K562 (cell line): ENCODE measurements at regions not wholly inside any gene's neighbourhood (a gene's known extent, or its start where the extent isn't known, plus 50 kb on each side); places are given as distances from the start of the nearest gene placed in this dataset.

Experiments used
- ATAC-seq: fragments of 200-7000 bp; cut with Tn5 transposase; 3 replicates; pipeline ENCODE4 v1.9.1; 2020; ENCODE audit warnings: moderate library complexity
- BruUV-seq: library from RNA; stranded (reverse); fragments of 400-500 nt; replicated peaks from 2 replicates; lab custom pipeline; 2021; lab: Mats Ljungman, UMichigan
- CTCF ChIA-PET: fragments of 300-600 bp; formaldehyde crosslinking; extraction: SDS; loops from one replicate; lab custom pipeline; 2021; ENCODE audit warnings: low intra/inter-chr PET ratio; lab: Yijun Ruan, JAX
- POLR2A ChIA-PET: fragments of 300-600, 350-650 bp; sonication (Branson Sonifier 250); formaldehyde crosslinking; extraction: SDS; loops from one replicate; lab custom pipeline; 2021; ENCODE audit warnings: antibody characterized with exemption, inconsistent platforms; lab: Yijun Ruan, JAX
- DNase-seq, 4 experiments: peaks; one replicate each; pipeline versions ENCODE4 v3.0.0 to v3.0.0-alpha.2; 2011 to 2018; ENCODE audit warnings: low spot score in 3 of 4, mixed read lengths in 3 of 4; ENCODE audit errors: extremely low read depth in 1 of 4
- FAIRE-seq: peaks from 2 replicates; lab custom pipeline; 2011; peaks lifted over from hg19 to GRCh38; lab: Jason Lieb, UNC
- H2AFZ ChIP-seq: 2 replicates; pipeline ENCODE4 v1.6.0; 2011; ENCODE audit warnings: low read depth, low read length, control low read depth, inconsistent platforms
- H3K27ac ChIP-seq: fragments of 200-600 bp; 3 replicates; pipeline ENCODE4 v1.8.0; 2011; ENCODE audit warnings: low read depth, mild to moderate bottlenecking, control low read depth, inconsistent platforms, low read length, moderate library complexity, mixed read lengths; ENCODE audit errors: extremely low read depth
- H3K27me3 ChIP-seq, 2 experiments: fragments of 300-600 bp in 1 of 2; 2 replicates in 1 of 2; 3 replicates in 1 of 2; pipeline versions ENCODE4 v1.6.0 to v1.8.0; 2011; ENCODE audit warnings: inconsistent platforms in 2 of 2, low read length in 2 of 2, mild to moderate bottlenecking in 1 of 2, mixed read lengths in 1 of 2, moderate library complexity in 1 of 2; ENCODE audit not compliant: control insufficient read depth in 2 of 2, insufficient read depth in 2 of 2
- H3K36me3 ChIP-seq: fragments of 300-600 bp; 3 replicates; pipeline ENCODE4 v1.8.0; 2011; ENCODE audit warnings: mild to moderate bottlenecking, low read length, inconsistent platforms; ENCODE audit not compliant: control insufficient read depth, insufficient read depth
- H3K4me1 ChIP-seq, 2 experiments: fragments of 200-600 bp in 1 of 2; replicated peaks in 1 of 2; 2 replicates in 1 of 2; 3 replicates in 1 of 2; pipeline versions ENCODE4 v1.5.1 to v1.8.0; 2011; ENCODE audit warnings: inconsistent platforms in 2 of 2, low read length in 2 of 2, mild to moderate bottlenecking in 1 of 2, mixed read lengths in 1 of 2, moderate library complexity in 1 of 2; ENCODE audit not compliant: control insufficient read depth in 2 of 2, insufficient read depth in 2 of 2
- H3K4me2 ChIP-seq: 2 replicates; pipeline ENCODE4 v1.6.1; 2011; ENCODE audit warnings: low read length, control low read depth, inconsistent platforms, mixed read lengths; ENCODE audit not compliant: insufficient read depth
- H3K4me3 ChIP-seq: fragments of 200-600 bp; sonication (generic), shearing (Covaris generic); 2 replicates; pipeline ENCODE4 v1.5.1; 2016; ENCODE audit warnings: control low read depth, inconsistent platforms
- H3K79me2 ChIP-seq: fragments of 200-600 bp; 3 replicates; pipeline ENCODE4 v1.8.0; 2011; ENCODE audit warnings: low read length, inconsistent platforms; ENCODE audit not compliant: control insufficient read depth, insufficient read depth
- H3K9ac ChIP-seq, 2 experiments: 2 replicates each; pipeline versions ENCODE4 v1.6.0 to v1.6.1; 2011; ENCODE audit warnings: low read depth in 2 of 2, low read length in 2 of 2, control low read depth in 1 of 2, inconsistent platforms in 1 of 2, mild to moderate bottlenecking in 1 of 2, mixed read lengths in 1 of 2; ENCODE audit not compliant: insufficient read depth in 1 of 2
- H3K9me1 ChIP-seq: one replicate; pipeline ENCODE4 v1.6.0; 2011; ENCODE audit warnings: inconsistent platforms, mild to moderate bottlenecking, low read length, moderate library complexity; ENCODE audit not compliant: control insufficient read depth, insufficient read depth
- H3K9me3 ChIP-seq: replicated peaks from 2 replicates; pipeline ENCODE4 v1.5.1; 2011; ENCODE audit warnings: low read depth, low read length, inconsistent platforms; ENCODE audit not compliant: control insufficient read depth, insufficient read depth
- H4K20me1 ChIP-seq: replicated peaks from 2 replicates; pipeline ENCODE4 v1.6.1; 2011; ENCODE audit warnings: low read length, inconsistent platforms, mixed read lengths; ENCODE audit not compliant: control insufficient read depth, insufficient read depth
- PHTF2 ChIP-seq: fragments of 250-450 bp; sonication (Bioruptor Pico); IDR thresholded peaks from 2 replicates; pipeline ENCODE4 v1.5.0; 2021; ENCODE audit warnings: mild to moderate bottlenecking
- XRCC5 ChIP-seq: fragments of 200-400 bp; formaldehyde crosslinking; IDR thresholded peaks from 2 replicates; pipeline ENCODE4 v1.6.1; 2017; ENCODE audit warnings: low read depth, mild to moderate bottlenecking, low read length
- ZEB2 ChIP-seq: fragments of 450-650 bp; IDR thresholded peaks from 2 replicates; pipeline ENCODE4 v1.6.1; 2016
- ZNF3 ChIP-seq: fragments of 250-450 bp; sonication (Bioruptor Pico); IDR thresholded peaks from 2 replicates; pipeline ENCODE4 v1.5.0; 2021; ENCODE audit warnings: mild to moderate bottlenecking, moderate library complexity
- ZNF586 ChIP-seq: fragments of 450-650 bp; formaldehyde crosslinking; conservative IDR thresholded peaks from 2 replicates; pipeline ENCODE4 v1.4.0; 2020; ENCODE audit warnings: mild to moderate bottlenecking, moderate library complexity
- WGBS: fragments of 100-300 bp; shearing (Covaris generic); methylation state at CpG from one replicate; pipeline ENCODE4 v1.1.6; 2016; ENCODE audit warnings: low coverage, mixed read lengths; ENCODE audit not compliant: insufficient coverage; ENCODE audit errors: missing lambda C conversion rate; 5-methylcytosine and 5-hydroxymethylcytosine counted together
- in situ Hi-C: fragments of 300-500 bp; cut with MboI; formaldehyde crosslinking; loops from 4 replicates; pipeline ENCODE4 v1.15.0; 2018; ENCODE audit warnings: inconsistent platforms, mixed read lengths
- intact Hi-C: fragments of 100-400 bp; cut with micrococcal nuclease; formaldehyde crosslinking; loops from 2 replicates; pipeline ENCODE4 v1.14.2; 2022
- TF ChIP-seq, protein P1 (sequence below): sonication (generic); formaldehyde crosslinking; IDR thresholded peaks from 2 replicates; pipeline ENCODE4 v1.5.0; 2020; ENCODE audit warnings: missing genetic modification reagents
- TF ChIP-seq, protein P2 (sequence below), 3 experiments: fragments of 200-800 bp in 1 of 3; fragments of 250-450 bp in 1 of 3; fragments of 450-650 bp in 1 of 3; sonication (Bioruptor Pico) in 1 of 3; sonication (Bioruptor generic) in 1 of 3; formaldehyde crosslinking in 1 of 3; IDR thresholded peaks; 2 replicates each; pipeline versions ENCODE4 v1.6.1 to v1.8.0; 2016 to 2022; ENCODE audit warnings: mild to moderate bottlenecking in 2 of 3, missing genetic modification characterization in 2 of 3, missing compliant biosample characterization in 1 of 3, moderate library complexity in 1 of 3
- TF ChIP-seq, protein P3 (sequence below): fragments of 450-650 bp; formaldehyde crosslinking; IDR thresholded peaks from 2 replicates; pipeline ENCODE4 v1.4.0; 2020; ENCODE audit warnings: mild to moderate bottlenecking, moderate library complexity

DNA sequence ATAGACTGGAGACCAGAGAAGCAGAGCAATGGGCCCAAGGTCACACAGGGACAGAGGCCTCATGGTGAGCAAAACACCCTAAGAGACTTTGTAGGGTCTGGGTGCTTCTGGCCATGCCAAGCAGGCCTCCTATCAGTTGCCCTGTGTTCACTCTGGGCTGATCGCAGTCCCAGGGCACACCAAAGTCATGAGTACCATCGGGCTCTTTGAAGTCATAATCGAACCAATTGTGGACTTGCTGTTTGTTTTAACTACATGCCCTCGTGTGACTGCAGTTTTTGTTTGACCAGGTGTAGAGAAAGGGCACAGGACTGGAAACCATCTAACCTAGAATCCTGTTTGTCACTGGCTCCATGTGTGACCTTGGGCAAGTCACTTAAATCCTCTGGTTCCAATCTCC lies 172.5 kb upstream of the CPEB2 start:
- Histone ChIP-seq H3K27me3 (no peaks in the 10 kb centered on the region), H3K9me3 (no peaks in the 10 kb centered on the region), H3K4me2 (no peak overlapping the region), H3K36me3 (no peaks in the 10 kb centered on the region), H4K20me1 (no peaks in the 10 kb centered on the region), H3K27ac (no peak overlapping the region), H3K9me1 (no peaks in the 10 kb centered on the region), H3K9ac (no peak overlapping the region), H3K4me3 (no peak overlapping the region), H2AFZ (no peak overlapping the region), H3K4me1 (no peaks in the 10 kb centered on the region; a peak in 2 of 5 replicates), H3K79me2 (no peaks in the 10 kb centered on the region)
- in situ Hi-C loops = no loop called here
- TF ChIP-seq, protein P1, sequence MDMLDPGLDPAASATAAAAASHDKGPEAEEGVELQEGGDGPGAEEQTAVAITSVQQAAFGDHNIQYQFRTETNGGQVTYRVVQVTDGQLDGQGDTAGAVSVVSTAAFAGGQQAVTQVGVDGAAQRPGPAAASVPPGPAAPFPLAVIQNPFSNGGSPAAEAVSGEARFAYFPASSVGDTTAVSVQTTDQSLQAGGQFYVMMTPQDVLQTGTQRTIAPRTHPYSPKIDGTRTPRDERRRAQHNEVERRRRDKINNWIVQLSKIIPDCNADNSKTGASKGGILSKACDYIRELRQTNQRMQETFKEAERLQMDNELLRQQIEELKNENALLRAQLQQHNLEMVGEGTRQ (CRISPR knock-in tag) = no peak
- TF ChIP-seq ZNF586 (CRISPR knock-in tag) = no peak
- TF ChIP-seq XRCC5 = no peak
- no peak for TF ChIP-seq ZNF3 (CRISPR knock-in tag)
- TF ChIP-seq, protein P2, sequence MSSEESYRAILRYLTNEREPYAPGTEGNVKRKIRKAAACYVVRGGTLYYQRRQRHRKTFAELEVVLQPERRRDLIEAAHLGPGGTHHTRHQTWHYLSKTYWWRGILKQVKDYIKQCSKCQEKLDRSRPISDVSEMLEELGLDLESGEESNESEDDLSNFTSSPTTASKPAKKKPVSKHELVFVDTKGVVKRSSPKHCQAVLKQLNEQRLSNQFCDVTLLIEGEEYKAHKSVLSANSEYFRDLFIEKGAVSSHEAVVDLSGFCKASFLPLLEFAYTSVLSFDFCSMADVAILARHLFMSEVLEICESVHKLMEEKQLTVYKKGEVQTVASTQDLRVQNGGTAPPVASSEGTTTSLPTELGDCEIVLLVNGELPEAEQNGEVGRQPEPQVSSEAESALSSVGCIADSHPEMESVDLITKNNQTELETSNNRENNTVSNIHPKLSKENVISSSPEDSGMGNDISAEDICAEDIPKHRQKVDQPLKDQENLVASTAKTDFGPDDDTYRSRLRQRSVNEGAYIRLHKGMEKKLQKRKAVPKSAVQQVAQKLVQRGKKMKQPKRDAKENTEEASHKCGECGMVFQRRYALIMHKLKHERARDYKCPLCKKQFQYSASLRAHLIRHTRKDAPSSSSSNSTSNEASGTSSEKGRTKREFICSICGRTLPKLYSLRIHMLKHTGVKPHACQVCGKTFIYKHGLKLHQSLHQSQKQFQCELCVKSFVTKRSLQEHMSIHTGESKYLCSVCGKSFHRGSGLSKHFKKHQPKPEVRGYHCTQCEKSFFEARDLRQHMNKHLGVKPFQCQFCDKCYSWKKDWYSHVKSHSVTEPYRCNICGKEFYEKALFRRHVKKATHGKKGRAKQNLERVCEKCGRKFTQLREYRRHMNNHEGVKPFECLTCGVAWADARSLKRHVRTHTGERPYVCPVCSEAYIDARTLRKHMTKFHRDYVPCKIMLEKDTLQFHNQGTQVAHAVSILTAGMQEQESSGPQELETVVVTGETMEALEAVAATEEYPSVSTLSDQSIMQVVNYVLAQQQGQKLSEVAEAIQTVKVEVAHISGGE (CRISPR knock-in tag; IDR thresholded peaks at IDR 0.05) = no peak
- TF ChIP-seq, protein P3, sequence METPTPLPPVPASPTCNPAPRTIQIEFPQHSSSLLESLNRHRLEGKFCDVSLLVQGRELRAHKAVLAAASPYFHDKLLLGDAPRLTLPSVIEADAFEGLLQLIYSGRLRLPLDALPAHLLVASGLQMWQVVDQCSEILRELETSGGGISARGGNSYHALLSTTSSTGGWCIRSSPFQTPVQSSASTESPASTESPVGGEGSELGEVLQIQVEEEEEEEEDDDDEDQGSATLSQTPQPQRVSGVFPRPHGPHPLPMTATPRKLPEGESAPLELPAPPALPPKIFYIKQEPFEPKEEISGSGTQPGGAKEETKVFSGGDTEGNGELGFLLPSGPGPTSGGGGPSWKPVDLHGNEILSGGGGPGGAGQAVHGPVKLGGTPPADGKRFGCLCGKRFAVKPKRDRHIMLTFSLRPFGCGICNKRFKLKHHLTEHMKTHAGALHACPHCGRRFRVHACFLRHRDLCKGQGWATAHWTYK (CRISPR knock-in tag) = no peak
- no peak for TF ChIP-seq PHTF2
- TF ChIP-seq ZEB2 = no peak
- FAIRE-seq (no peak), ATAC-seq (no peak), DNase-seq (no peak)
- CTCF ChIA-PET = no interaction called here
- WGBS = 7% methylated on average over 4 of the region's 4 CpGs
- intact Hi-C loops = no loop called here
- POLR2A ChIA-PET = interaction anchor here (0.6 kb wide), 1 partner anchor 1587 kb away, joined by 3 read pairs; no protein-coding TSS in a partner anchor
- no TSS peak for BruUV-seq
